K562 (cell line): ENCODE measurements at regions not wholly inside any gene's neighbourhood (a gene's known extent, or its start where the extent isn't known, plus 50 kb on each side); places are given as distances from the start of the nearest gene placed in this dataset.

Source experiments
- ATAC-seq: fragments of 200-7000 bp; cut with Tn5 transposase; 3 replicates; pipeline ENCODE4 v1.9.1; 2020; ENCODE audit warnings: moderate library complexity
- BruUV-seq: library from RNA; stranded (reverse); fragments of 400-500 nt; replicated peaks from 2 replicates; lab custom pipeline; 2021; lab: Mats Ljungman, UMichigan
- CTCF ChIA-PET: fragments of 300-600 bp; formaldehyde crosslinking; extraction: SDS; loops from one replicate; lab custom pipeline; 2021; ENCODE audit warnings: low intra/inter-chr PET ratio; lab: Yijun Ruan, JAX
- POLR2A ChIA-PET: fragments of 300-600, 350-650 bp; sonication (Branson Sonifier 250); formaldehyde crosslinking; extraction: SDS; loops from one replicate; lab custom pipeline; 2021; ENCODE audit warnings: antibody characterized with exemption, inconsistent platforms; lab: Yijun Ruan, JAX
- DNase-seq, 4 experiments: peaks; one replicate each; pipeline versions ENCODE4 v3.0.0 to v3.0.0-alpha.2; 2011 to 2018; ENCODE audit warnings: low spot score in 3 of 4, mixed read lengths in 3 of 4; ENCODE audit errors: extremely low read depth in 1 of 4
- FAIRE-seq: peaks from 2 replicates; lab custom pipeline; 2011; peaks lifted over from hg19 to GRCh38; lab: Jason Lieb, UNC
- H2AFZ ChIP-seq: 2 replicates; pipeline ENCODE4 v1.6.0; 2011; ENCODE audit warnings: low read depth, low read length, control low read depth, inconsistent platforms
- H3K27ac ChIP-seq: fragments of 200-600 bp; 3 replicates; pipeline ENCODE4 v1.8.0; 2011; ENCODE audit warnings: low read depth, mild to moderate bottlenecking, control low read depth, inconsistent platforms, low read length, moderate library complexity, mixed read lengths; ENCODE audit errors: extremely low read depth
- H3K27me3 ChIP-seq, 2 experiments: fragments of 300-600 bp in 1 of 2; 2 replicates in 1 of 2; 3 replicates in 1 of 2; pipeline versions ENCODE4 v1.6.0 to v1.8.0; 2011; ENCODE audit warnings: inconsistent platforms in 2 of 2, low read length in 2 of 2, mild to moderate bottlenecking in 1 of 2, mixed read lengths in 1 of 2, moderate library complexity in 1 of 2; ENCODE audit not compliant: control insufficient read depth in 2 of 2, insufficient read depth in 2 of 2
- H3K36me3 ChIP-seq: fragments of 300-600 bp; 3 replicates; pipeline ENCODE4 v1.8.0; 2011; ENCODE audit warnings: mild to moderate bottlenecking, low read length, inconsistent platforms; ENCODE audit not compliant: control insufficient read depth, insufficient read depth
- H3K4me1 ChIP-seq, 2 experiments: fragments of 200-600 bp in 1 of 2; replicated peaks in 1 of 2; 2 replicates in 1 of 2; 3 replicates in 1 of 2; pipeline versions ENCODE4 v1.5.1 to v1.8.0; 2011; ENCODE audit warnings: inconsistent platforms in 2 of 2, low read length in 2 of 2, mild to moderate bottlenecking in 1 of 2, mixed read lengths in 1 of 2, moderate library complexity in 1 of 2; ENCODE audit not compliant: control insufficient read depth in 2 of 2, insufficient read depth in 2 of 2
- H3K4me2 ChIP-seq: 2 replicates; pipeline ENCODE4 v1.6.1; 2011; ENCODE audit warnings: low read length, control low read depth, inconsistent platforms, mixed read lengths; ENCODE audit not compliant: insufficient read depth
- H3K4me3 ChIP-seq: fragments of 200-600 bp; sonication (generic), shearing (Covaris generic); 2 replicates; pipeline ENCODE4 v1.5.1; 2016; ENCODE audit warnings: control low read depth, inconsistent platforms
- H3K79me2 ChIP-seq: fragments of 200-600 bp; 3 replicates; pipeline ENCODE4 v1.8.0; 2011; ENCODE audit warnings: low read length, inconsistent platforms; ENCODE audit not compliant: control insufficient read depth, insufficient read depth
- H3K9ac ChIP-seq, 2 experiments: 2 replicates each; pipeline versions ENCODE4 v1.6.0 to v1.6.1; 2011; ENCODE audit warnings: low read depth in 2 of 2, low read length in 2 of 2, control low read depth in 1 of 2, inconsistent platforms in 1 of 2, mild to moderate bottlenecking in 1 of 2, mixed read lengths in 1 of 2; ENCODE audit not compliant: insufficient read depth in 1 of 2
- H3K9me1 ChIP-seq: one replicate; pipeline ENCODE4 v1.6.0; 2011; ENCODE audit warnings: inconsistent platforms, mild to moderate bottlenecking, low read length, moderate library complexity; ENCODE audit not compliant: control insufficient read depth, insufficient read depth
- H3K9me3 ChIP-seq: replicated peaks from 2 replicates; pipeline ENCODE4 v1.5.1; 2011; ENCODE audit warnings: low read depth, low read length, inconsistent platforms; ENCODE audit not compliant: control insufficient read depth, insufficient read depth
- H4K20me1 ChIP-seq: replicated peaks from 2 replicates; pipeline ENCODE4 v1.6.1; 2011; ENCODE audit warnings: low read length, inconsistent platforms, mixed read lengths; ENCODE audit not compliant: control insufficient read depth, insufficient read depth
- BRCA1 ChIP-seq, 2 experiments: fragments of 450-650 bp in 1 of 2; sonication (generic) in 1 of 2; formaldehyde crosslinking in 1 of 2; IDR thresholded peaks; 2 replicates each; pipeline versions ENCODE4 v1.5.0 to v1.6.1; 2017 to 2020; ENCODE audit warnings: mild to moderate bottlenecking in 1 of 2, missing genetic modification reagents in 1 of 2
- WGBS: fragments of 100-300 bp; shearing (Covaris generic); methylation state at CpG from one replicate; pipeline ENCODE4 v1.1.6; 2016; ENCODE audit warnings: low coverage, mixed read lengths; ENCODE audit not compliant: insufficient coverage; ENCODE audit errors: missing lambda C conversion rate; 5-methylcytosine and 5-hydroxymethylcytosine counted together
- in situ Hi-C: fragments of 300-500 bp; cut with MboI; formaldehyde crosslinking; loops from 4 replicates; pipeline ENCODE4 v1.15.0; 2018; ENCODE audit warnings: inconsistent platforms, mixed read lengths
- intact Hi-C: fragments of 100-400 bp; cut with micrococcal nuclease; formaldehyde crosslinking; loops from 2 replicates; pipeline ENCODE4 v1.14.2; 2022
- TF ChIP-seq, protein P1 (sequence below), 2 experiments: fragments of 450-650 bp in 1 of 2; IDR thresholded peaks; 2 replicates each; pipeline ENCODE4 v1.6.1; 2011 to 2017; ENCODE audit warnings: low read depth in 2 of 2, antibody characterized with exemption in 1 of 2, borderline replicate concordance in 1 of 2, low read length in 1 of 2, mild to moderate bottlenecking in 1 of 2, mixed read lengths in 1 of 2; ENCODE audit not compliant: control insufficient read depth in 1 of 2

DNA sequence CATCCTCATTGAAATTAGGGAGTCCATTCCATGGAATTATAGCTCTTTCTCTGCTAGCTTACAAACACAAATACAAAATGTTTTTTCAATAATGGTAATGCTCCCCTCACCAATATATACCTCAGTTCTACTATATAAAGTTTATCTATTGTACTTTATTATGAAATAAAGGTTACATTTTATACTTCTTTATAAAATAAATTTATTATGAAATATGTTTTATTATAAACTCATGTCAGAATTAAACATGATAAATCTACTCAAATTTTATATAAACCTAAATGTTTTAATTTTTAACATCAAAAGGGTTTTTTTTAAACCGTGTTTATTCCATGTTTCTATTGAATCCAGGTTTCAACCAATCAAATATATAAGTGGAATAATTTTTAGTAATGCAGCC is 646.1 kb upstream of the PCDH20 start:
- Histone ChIP-seq H3K79me2 (no peaks in the 10 kb centered on the region), H3K36me3 (no peaks in the 10 kb centered on the region), H3K9me1 (no peaks in the 10 kb centered on the region), H3K9ac (no peak overlapping the region), H3K27me3 (no peaks in the 10 kb centered on the region), H4K20me1 (no peaks in the 10 kb centered on the region), H3K4me2 (no peak overlapping the region), H2AFZ (no peak overlapping the region), H3K4me3 (no peak overlapping the region), H3K4me1 (no peaks in the 10 kb centered on the region), H3K27ac (no peak overlapping the region), H3K9me3 (no peaks in the 10 kb centered on the region)
- ATAC-seq (no peak), DNase-seq (no peak), FAIRE-seq (no peak)
- ChIA-PET CTCF (no interaction called here), POLR2A (no interaction called here)
- 0% methylated on average over 1 of the region's 1 CpG for WGBS
- TF ChIP-seq BRCA1 (IDR thresholded peaks at IDR 0.05): peak; percentile 96; the same call in 1 of the 2 replicates
- TF ChIP-seq BRCA1 (CRISPR knock-in tag; IDR thresholded peaks at IDR 0.05): no peak
- TF ChIP-seq, protein P1, sequence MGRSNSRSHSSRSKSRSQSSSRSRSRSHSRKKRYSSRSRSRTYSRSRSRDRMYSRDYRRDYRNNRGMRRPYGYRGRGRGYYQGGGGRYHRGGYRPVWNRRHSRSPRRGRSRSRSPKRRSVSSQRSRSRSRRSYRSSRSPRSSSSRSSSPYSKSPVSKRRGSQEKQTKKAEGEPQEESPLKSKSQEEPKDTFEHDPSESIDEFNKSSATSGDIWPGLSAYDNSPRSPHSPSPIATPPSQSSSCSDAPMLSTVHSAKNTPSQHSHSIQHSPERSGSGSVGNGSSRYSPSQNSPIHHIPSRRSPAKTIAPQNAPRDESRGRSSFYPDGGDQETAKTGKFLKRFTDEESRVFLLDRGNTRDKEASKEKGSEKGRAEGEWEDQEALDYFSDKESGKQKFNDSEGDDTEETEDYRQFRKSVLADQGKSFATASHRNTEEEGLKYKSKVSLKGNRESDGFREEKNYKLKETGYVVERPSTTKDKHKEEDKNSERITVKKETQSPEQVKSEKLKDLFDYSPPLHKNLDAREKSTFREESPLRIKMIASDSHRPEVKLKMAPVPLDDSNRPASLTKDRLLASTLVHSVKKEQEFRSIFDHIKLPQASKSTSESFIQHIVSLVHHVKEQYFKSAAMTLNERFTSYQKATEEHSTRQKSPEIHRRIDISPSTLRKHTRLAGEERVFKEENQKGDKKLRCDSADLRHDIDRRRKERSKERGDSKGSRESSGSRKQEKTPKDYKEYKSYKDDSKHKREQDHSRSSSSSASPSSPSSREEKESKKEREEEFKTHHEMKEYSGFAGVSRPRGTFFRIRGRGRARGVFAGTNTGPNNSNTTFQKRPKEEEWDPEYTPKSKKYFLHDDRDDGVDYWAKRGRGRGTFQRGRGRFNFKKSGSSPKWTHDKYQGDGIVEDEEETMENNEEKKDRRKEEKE (IDR thresholded peaks at IDR 0.05; ENCODE audit: borderline replicate concordance in 1 of 2, control insufficient read depth in 1 of 2, low read depth in 2 of 2, low read length in 1 of 2): no peak
- no TSS peak for BruUV-seq
- intact Hi-C loops (no loop called here), in situ Hi-C loops (no loop called here)
